GM21529 (cell line): ENCODE measurements at regions not wholly inside any gene's neighbourhood (a gene's known extent, or its start where the extent isn't known, plus 50 kb on each side); places are given as distances from the start of the nearest gene placed in this dataset.

Source experiments
- ATAC-seq: cut with Tn5 transposase; IDR thresholded peaks from one replicate; pipeline ENCODE4 v1.9.1; 2021; ENCODE audit not compliant: unreplicated experiment

- ATAC-seq: no peak
Observed at GRCh38 chr6:127053032-127053874, 65.2 kb upstream of the RSPO3 start.

GRCh38 chr6:127053875-127054235 is 64.6 kb upstream of the RSPO3 start:
- ATAC-seq: no peak

GRCh38 chr6:127058027-127058426 is 60.4 kb upstream of the RSPO3 start:
- ATAC-seq: no peak

GRCh38 chr6:127058936-127059335 is 59.5 kb upstream of the RSPO3 start:
- no peak for ATAC-seq
